Right lobe of liver (tissue), 4 donors: ENCODE measurements at regions not wholly inside any gene's neighbourhood (a gene's known extent, or its start where the extent isn't known, plus 50 kb on each side); places are given as distances from the start of the nearest gene placed in this dataset.

Experiments
- CTCF ChIP-seq, 4 donors: fragments of 200-600 bp in 3 of 4; fragments of 450-650 bp in 1 of 4; IDR thresholded peaks; one replicate each; pipeline versions ENCODE4 v1.5.1 to v1.8.0; 2016 to 2022; ENCODE audit warnings: antibody characterized with exemption in 4 of 4, mild to moderate bottlenecking in 2 of 4
- POLR2A ChIP-seq: fragments of 450-650 bp; IDR thresholded peaks from one replicate; pipeline ENCODE4 v1.6.1; 2017; ENCODE audit warnings: antibody characterized with exemption, mild to moderate bottlenecking
- donor health status: DM: no; HTN: no; CAD: no.
- donor health status: DM: no; HTN: no; CAD: no.
- donor health status: DM: no; HTN: yes; CAD: no.

GRCh38 chr6:145155873-145156782 is 579.2 kb downstream of the EPM2A start:
- TF ChIP-seq CTCF (IDR thresholded peaks at IDR 0.05) (no peak), POLR2A (no peak)
